Activated T-cell treated with anti-CD3 and anti-CD28 coated beads, Interleukin-2, amount 50 U/mL, for 4 hours (primary cell): ENCODE measurements at regions not wholly inside any gene's neighbourhood (a gene's known extent, or its start where the extent isn't known, plus 50 kb on each side); places are given as distances from the start of the nearest gene placed in this dataset.
"Not testable (repeated sequence)": the region's sequence is repeated elsewhere in the genome, so short reads cannot be mapped to it uniquely, and the experiment has no call there.

Experiments
- ATAC-seq, 2 donors: fragments of 200-7000 bp; cut with Tn5 transposase; one replicate each; pipeline ENCODE4 v1.10.0; 2021
- DNase-seq: peaks from one replicate; pipeline ENCODE4 v3.0.0-alpha.2; 2020
- H3K27me3 Mint-ChIP-seq: one replicate; pipeline ENCODE4 v1.8.0; 2021; ENCODE audit warnings: low read depth, mixed read lengths
- H3K36me3 Mint-ChIP-seq: one replicate; pipeline ENCODE4 v1.8.0; 2022; ENCODE audit warnings: mixed read lengths; ENCODE audit not compliant: insufficient read depth
- H3K4me1 Mint-ChIP-seq: one replicate; pipeline ENCODE4 v1.8.0; 2021; ENCODE audit warnings: low read depth, mixed read lengths
- H3K4me3 Mint-ChIP-seq: one replicate; pipeline ENCODE4 v1.8.0; 2021; ENCODE audit warnings: mild to moderate bottlenecking, moderate library complexity, mixed read lengths
- H3K9me3 Mint-ChIP-seq: one replicate; pipeline ENCODE4 v1.8.0; 2021; ENCODE audit warnings: mixed read lengths

- H3K36me3 Mint-ChIP-seq = not testable (repeated sequence)
These were observed 56.6 kb upstream of the ZNF519 start for GRCh38 chr18:14188751-14189406.

More at GRCh38 chr18:14188751-14189406, 56.6 kb upstream of the ZNF519 start:
- not testable (repeated sequence) for H3K9me3 Mint-ChIP-seq, H3K4me3 Mint-ChIP-seq, H3K27me3 Mint-ChIP-seq, DNase-seq, ATAC-seq
- H3K4me1 Mint-ChIP-seq = peaks cover 13% of the 10 kb centered on the region
